ENCODE measurements at regions not wholly inside any gene's neighbourhood (a gene's known extent, or its start where the extent isn't known, plus 50 kb on each side); places are given as distances from the start of the nearest gene placed in this dataset.

DNA sequence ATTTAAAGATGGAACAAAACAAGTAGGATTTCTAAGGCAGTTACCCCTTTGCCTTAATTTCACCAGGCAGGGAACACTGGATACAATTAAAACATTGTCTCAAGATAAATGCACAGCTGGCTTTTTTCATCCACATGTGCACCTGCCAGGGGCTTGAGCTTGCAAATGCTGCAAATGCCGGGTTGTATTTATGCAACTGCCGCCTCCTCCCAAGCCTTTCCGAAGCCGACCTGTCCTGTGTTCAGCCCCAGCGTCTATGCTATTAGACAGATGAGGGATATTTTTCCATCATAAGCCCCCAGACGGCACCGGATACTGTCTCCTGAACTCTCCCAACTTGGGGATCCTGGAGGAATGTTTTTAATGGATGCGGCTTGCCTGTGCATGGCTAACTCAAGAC is 251.6 kb downstream of the CRLF2 start:
- TF ChIP-seq, protein P1, sequence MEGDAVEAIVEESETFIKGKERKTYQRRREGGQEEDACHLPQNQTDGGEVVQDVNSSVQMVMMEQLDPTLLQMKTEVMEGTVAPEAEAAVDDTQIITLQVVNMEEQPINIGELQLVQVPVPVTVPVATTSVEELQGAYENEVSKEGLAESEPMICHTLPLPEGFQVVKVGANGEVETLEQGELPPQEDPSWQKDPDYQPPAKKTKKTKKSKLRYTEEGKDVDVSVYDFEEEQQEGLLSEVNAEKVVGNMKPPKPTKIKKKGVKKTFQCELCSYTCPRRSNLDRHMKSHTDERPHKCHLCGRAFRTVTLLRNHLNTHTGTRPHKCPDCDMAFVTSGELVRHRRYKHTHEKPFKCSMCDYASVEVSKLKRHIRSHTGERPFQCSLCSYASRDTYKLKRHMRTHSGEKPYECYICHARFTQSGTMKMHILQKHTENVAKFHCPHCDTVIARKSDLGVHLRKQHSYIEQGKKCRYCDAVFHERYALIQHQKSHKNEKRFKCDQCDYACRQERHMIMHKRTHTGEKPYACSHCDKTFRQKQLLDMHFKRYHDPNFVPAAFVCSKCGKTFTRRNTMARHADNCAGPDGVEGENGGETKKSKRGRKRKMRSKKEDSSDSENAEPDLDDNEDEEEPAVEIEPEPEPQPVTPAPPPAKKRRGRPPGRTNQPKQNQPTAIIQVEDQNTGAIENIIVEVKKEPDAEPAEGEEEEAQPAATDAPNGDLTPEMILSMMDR (IDR thresholded peaks at IDR 0.05): no peak
- no peak for TF ChIP-seq POLR2AphosphoS5 (IDR thresholded peaks at IDR 0.05)
- no peak for TF ChIP-seq POLR2A (IDR thresholded peaks at IDR 0.05)

Data from breast epithelium (tissue), 3 donors.